GM21723 (cell line): ENCODE measurements at regions not wholly inside any gene's neighbourhood (a gene's known extent, or its start where the extent isn't known, plus 50 kb on each side); places are given as distances from the start of the nearest gene placed in this dataset.
A peak's percentile ranks its signal among the peaks of the same experiment; 100 is the strongest.

Experiments used
- ATAC-seq: cut with Tn5 transposase; IDR thresholded peaks from one replicate; pipeline ENCODE4 v1.9.1; 2021; ENCODE audit warnings: mild to moderate bottlenecking, moderate library complexity; ENCODE audit not compliant: unreplicated experiment

GRCh38 chr3:106014971-106015370, 146.2 kb upstream of the CBLB start:
- ATAC-seq, result no peak

GRCh38 chr3:106018102-106018501, 149.3 kb upstream of the CBLB start:
- no peak for ATAC-seq

- ATAC-seq, result no peak
These were observed 150.2 kb upstream of the CBLB start for GRCh38 chr3:106018929-106019550.

- no peak for ATAC-seq
These were observed 154.1 kb upstream of the CBLB start for GRCh38 chr3:106022913-106023312.

- ATAC-seq, result no peak
These were observed 156.4 kb upstream of the CBLB start for GRCh38 chr3:106025151-106025722.

- ATAC-seq, result no peak
These were observed 161.3 kb upstream of the CBLB start for GRCh38 chr3:106029954-106030626.

GRCh38 chr3:106030627-106030963, 161.8 kb upstream of the CBLB start:
- ATAC-seq, result no peak

GRCh38 chr3:106032479-106032878, 163.7 kb upstream of the CBLB start:
- ATAC-seq, result no peak

GRCh38 chr3:106033654-106034053, 164.8 kb upstream of the CBLB start:
- ATAC-seq, result no peak

- ATAC-seq, result no peak
These were observed 165.5 kb upstream of the CBLB start for GRCh38 chr3:106034313-106034712.

- no peak for ATAC-seq
These were observed 166.8 kb upstream of the CBLB start for GRCh38 chr3:106035619-106036018.

GRCh38 chr3:106036696-106037095, 167.9 kb upstream of the CBLB start:
- ATAC-seq, result no peak

- no peak for ATAC-seq
These were observed 178.4 kb upstream of the CBLB start for GRCh38 chr3:106047221-106047620.

- ATAC-seq, result no peak
These were observed 180.2 kb upstream of the CBLB start for GRCh38 chr3:106048946-106049481.

GRCh38 chr3:106049821-106050220, 181.0 kb upstream of the CBLB start:
- ATAC-seq, result no peak

GRCh38 chr3:106056931-106057330, 188.1 kb upstream of the CBLB start:
- no peak for ATAC-seq

- no peak for ATAC-seq
These were observed 189.7 kb upstream of the CBLB start for GRCh38 chr3:106058475-106058874.

- no peak for ATAC-seq
These were observed 191.2 kb upstream of the CBLB start for GRCh38 chr3:106059953-106060517.

- ATAC-seq, result no peak
These were observed 195.1 kb upstream of the CBLB start for GRCh38 chr3:106063909-106064308.

- no peak for ATAC-seq
These were observed 197.0 kb upstream of the CBLB start for GRCh38 chr3:106065831-106066230.

GRCh38 chr3:106067711-106068110, 198.9 kb upstream of the CBLB start:
- peak; percentile 79 for ATAC-seq

GRCh38 chr3:106068381-106068780, 199.6 kb upstream of the CBLB start:
- no peak for ATAC-seq
